HepG2 (cell line): ENCODE measurements at regions not wholly inside any gene's neighbourhood (a gene's known extent, or its start where the extent isn't known, plus 50 kb on each side); places are given as distances from the start of the nearest gene placed in this dataset.

Experiments used
- ATAC-seq: fragments of 200-7000 bp; cut with Tn5 transposase; 3 replicates; pipeline ENCODE4 v1.9.1; 2020; ENCODE audit warnings: mild to moderate bottlenecking, moderate library complexity
- BruUV-seq: library from RNA; stranded (reverse); fragments of 400-500 nt; replicated peaks from 2 replicates; lab custom pipeline; 2021; lab: Mats Ljungman, UMichigan
- CTCF ChIA-PET: fragments of 300-600 bp; formaldehyde crosslinking; extraction: SDS; loops from one replicate; lab custom pipeline; 2021; ENCODE audit warnings: low total read pairs, inconsistent platforms, low intra/inter-chr PET ratio; lab: Yijun Ruan, JAX
- POLR2A ChIA-PET: fragments of 350-600 bp; sonication (Branson Sonifier 250); formaldehyde crosslinking; loops from one replicate; lab custom pipeline; 2020; ENCODE audit warnings: antibody characterized with exemption, inconsistent platforms; lab: Yijun Ruan, JAX
- DNase-seq: peaks from one replicate; pipeline ENCODE4 v3.0.0-alpha.2; 2015; ENCODE audit warnings: low spot score
- FAIRE-seq: peaks from 3 replicates; lab custom pipeline; 2011; peaks lifted over from hg19 to GRCh38; lab: Jason Lieb, UNC
- H2AFZ ChIP-seq: one replicate; pipeline ENCODE4 v1.6.1; 2011; ENCODE audit warnings: low read length, inconsistent platforms
- H3K27ac ChIP-seq: fragments of 300-600 bp; 3 replicates; pipeline ENCODE4 v1.8.0; 2011; ENCODE audit warnings: mixed run types, mild to moderate bottlenecking, mixed read lengths, low read length, inconsistent platforms; ENCODE audit not compliant: insufficient read depth; ENCODE audit errors: extremely low read length
- H3K27me3 ChIP-seq, 2 experiments: fragments of 200-600 bp in 1 of 2; 2 replicates in 1 of 2; 3 replicates in 1 of 2; pipeline versions ENCODE4 v1.6.0 to v1.8.0; 2011; ENCODE audit warnings: low read length in 2 of 2, mild to moderate bottlenecking in 2 of 2, moderate library complexity in 2 of 2, inconsistent platforms in 1 of 2; ENCODE audit not compliant: insufficient read depth in 2 of 2, control insufficient read depth in 1 of 2
- H3K36me3 ChIP-seq, 2 experiments: fragments of 200-600 bp in 1 of 2; replicated peaks in 1 of 2; 2 replicates in 1 of 2; 3 replicates in 1 of 2; pipeline versions ENCODE4 v1.5.1 to v1.8.0; 2011; ENCODE audit warnings: low read length in 2 of 2, inconsistent platforms in 1 of 2; ENCODE audit not compliant: insufficient read depth in 2 of 2, control insufficient read depth in 1 of 2
- H3K4me1 ChIP-seq: 2 replicates; pipeline ENCODE4 v1.5.1; 2012; ENCODE audit warnings: low read length, inconsistent platforms; ENCODE audit not compliant: insufficient read depth
- H3K4me2 ChIP-seq: 2 replicates; pipeline ENCODE4 v1.6.0; 2011; ENCODE audit warnings: low read depth, low read length, inconsistent platforms
- H3K4me3 ChIP-seq, 3 experiments: fragments of 200-600 bp in 1 of 3; sonication (generic), shearing (Covaris generic) in 1 of 3; replicated peaks in 1 of 3; 2 replicates each; pipeline ENCODE4 v1.5.1; 2011 to 2016; ENCODE audit warnings: low read length in 3 of 3, inconsistent platforms in 2 of 3, low read depth in 2 of 3, mild to moderate bottlenecking in 2 of 3, control low read depth in 1 of 3, mixed read lengths in 1 of 3; ENCODE audit not compliant: insufficient read depth in 1 of 3
- H3K79me2 ChIP-seq: one replicate; pipeline ENCODE4 v1.6.1; 2011; ENCODE audit warnings: low read length, inconsistent platforms; ENCODE audit not compliant: insufficient read depth
- H3K9ac ChIP-seq: 2 replicates; pipeline ENCODE4 v1.6.0; 2011; ENCODE audit warnings: mild to moderate bottlenecking, low read depth, low read length, inconsistent platforms; ENCODE audit not compliant: insufficient read depth
- H3K9me3 ChIP-seq: 2 replicates; pipeline ENCODE4 v1.5.1; 2012; ENCODE audit warnings: mild to moderate bottlenecking, low read length
- H4K20me1 ChIP-seq: 2 replicates; pipeline ENCODE4 v1.6.0; 2011; ENCODE audit warnings: inconsistent platforms, mild to moderate bottlenecking, low read length, moderate library complexity; ENCODE audit not compliant: insufficient read depth
- ATF6 ChIP-seq: sonication (generic); formaldehyde crosslinking; conservative IDR thresholded peaks from 2 replicates; pipeline ENCODE4 v1.4.0; 2020; ENCODE audit warnings: missing genetic modification reagents
- FOXO4 ChIP-seq: sonication (generic); formaldehyde crosslinking; conservative IDR thresholded peaks from 2 replicates; pipeline ENCODE4 v1.8.1; 2023; ENCODE audit warnings: missing genetic modification reagents
- HIC2 ChIP-seq: sonication (generic); formaldehyde crosslinking; IDR thresholded peaks from 2 replicates; pipeline ENCODE4 v1.9.0; 2022; ENCODE audit warnings: low read depth, missing genetic modification reagents
- KMT2A ChIP-seq: sonication (generic); formaldehyde crosslinking; IDR thresholded peaks from 2 replicates; pipeline ENCODE4 v1.4.0; 2020; ENCODE audit warnings: missing genetic modification reagents
- PAXIP1 ChIP-seq: sonication (generic); formaldehyde crosslinking; conservative IDR thresholded peaks from 2 replicates; pipeline ENCODE4 v1.4.0; 2020; ENCODE audit warnings: mild to moderate bottlenecking, missing genetic modification reagents, moderate library complexity
- SRF ChIP-seq: IDR thresholded peaks from 2 replicates; pipeline ENCODE4 v1.6.1; 2011; ENCODE audit warnings: mild to moderate bottlenecking, low read depth, low read length, moderate library complexity
- SYNCRIP ChIP-seq: fragments of 200-400 bp; formaldehyde crosslinking; IDR thresholded peaks from 2 replicates; pipeline ENCODE4 v1.6.1; 2018; ENCODE audit warnings: mild to moderate bottlenecking, low read depth, low read length; ENCODE audit not compliant: insufficient read depth
- TARDBP ChIP-seq: sonication (generic); formaldehyde crosslinking; IDR thresholded peaks from 2 replicates; pipeline ENCODE4 v1.8.0; 2022; ENCODE audit warnings: mild to moderate bottlenecking, missing genetic modification reagents
- ZBTB25 ChIP-seq: IDR thresholded peaks from 2 replicates; pipeline ENCODE4 v1.6.1; 2018; ENCODE audit warnings: missing genetic modification reagents
- ZNF230 ChIP-seq: sonication (generic); formaldehyde crosslinking; IDR thresholded peaks from 2 replicates; pipeline ENCODE4 v1.4.0; 2020; ENCODE audit warnings: mild to moderate bottlenecking, missing genetic modification reagents
- ZNF260 ChIP-seq: sonication (generic); formaldehyde crosslinking; IDR thresholded peaks from 2 replicates; pipeline ENCODE4 v1.4.0; 2020; ENCODE audit warnings: missing genetic modification reagents, low read depth, mild to moderate bottlenecking, borderline replicate concordance
- ZNF431 ChIP-seq: sonication (generic); formaldehyde crosslinking; IDR thresholded peaks from 2 replicates; pipeline ENCODE4 v1.9.0; 2022; ENCODE audit warnings: missing genetic modification reagents, low read depth, mild to moderate bottlenecking, borderline replicate concordance
- ZNF484 ChIP-seq: sonication (generic); formaldehyde crosslinking; IDR thresholded peaks from 2 replicates; pipeline ENCODE4 v1.5.1; 2020; ENCODE audit warnings: mild to moderate bottlenecking, low read depth, missing genetic modification reagents, borderline replicate concordance
- ZNF549 ChIP-seq: sonication (generic); formaldehyde crosslinking; IDR thresholded peaks from 2 replicates; pipeline ENCODE4 v1.5.0; 2020; ENCODE audit warnings: missing genetic modification reagents
- ZNF740 ChIP-seq: sonication (generic); formaldehyde crosslinking; IDR thresholded peaks from 2 replicates; pipeline ENCODE4 v1.4.0; 2020; ENCODE audit warnings: missing genetic modification reagents
- WGBS: methylation state at CpG from one replicate; pipeline ENCODE4 v1.1.6; 2017; ENCODE audit warnings: low lambda C conversion rate; 5-methylcytosine and 5-hydroxymethylcytosine counted together
- in situ Hi-C: cut with HindIII; loops from 2 replicates; pipeline ENCODE4 v1.10.0; 2017; ENCODE audit warnings: low pct_unique_long_range_greater_than_20kb; ENCODE audit not compliant: extremely low pct_ligation_motif_present
- intact Hi-C: fragments of 100-400 bp; cut with micrococcal nuclease; formaldehyde crosslinking; loops from one replicate; pipeline ENCODE4 v1.10.0; 2022; ENCODE audit not compliant: unreplicated experiment

- DNase-seq: no peak
- H3K4me3 ChIP-seq: no peak overlapping the region
- H3K4me1 ChIP-seq: no peaks in the 10 kb centered on the region
- no peak overlapping the region for H3K27ac ChIP-seq
- H3K9ac ChIP-seq: no peak overlapping the region
- FAIRE-seq: no peak
- H3K9me3 ChIP-seq: no peaks in the 10 kb centered on the region
- H3K4me2 ChIP-seq: no peak overlapping the region
- POLR2A ChIA-PET: no interaction called here
- ATAC-seq: no peak
- CTCF ChIA-PET: no interaction called here
- in situ Hi-C loops: no loop called here
- WGBS: 15% methylated on average over 3 of the region's 3 CpGs
- H3K36me3 ChIP-seq: no peaks in the 10 kb centered on the region
- H2AFZ ChIP-seq: no peak overlapping the region
- intact Hi-C loops: no loop called here
- no peaks in the 10 kb centered on the region for H3K79me2 ChIP-seq
- no TSS peak for BruUV-seq
- peaks cover 0 to 8% of the 10 kb centered on the region in 2 experiments; a peak in 1 of 5 replicates for H3K27me3 ChIP-seq
- H4K20me1 ChIP-seq: no peaks in the 10 kb centered on the region
- TF ChIP-seq ZNF484 (CRISPR knock-in tag) (no peak), SYNCRIP (no peak), PAXIP1 (no peak), ZBTB25 (CRISPR knock-in tag) (no peak), SRF (no peak), ZNF549 (no peak), TARDBP (CRISPR knock-in tag) (no peak), ZNF740 (no peak), ZNF431 (CRISPR knock-in tag) (no peak), FOXO4 (CRISPR knock-in tag) (no peak), ZNF230 (CRISPR knock-in tag) (no peak), ZNF260 (CRISPR knock-in tag) (no peak), ATF6 (CRISPR knock-in tag) (no peak), KMT2A (CRISPR knock-in tag) (no peak), HIC2 (CRISPR knock-in tag) (no peak)
Measured at GRCh38 chr2:37507051-37507410, 162.6 kb downstream of the QPCT start.
